Upper lobe of left lung (tissue), 4 donors: ENCODE measurements at regions not wholly inside any gene's neighbourhood (a gene's known extent, or its start where the extent isn't known, plus 50 kb on each side); places are given as distances from the start of the nearest gene placed in this dataset.

ENCODE experiments used
- CTCF ChIP-seq, 6 experiments: fragments of 450-650 bp in 4 of 6; fragments of 200-600 bp in 2 of 6; sonication (generic) in 2 of 6; IDR thresholded peaks; one replicate each; pipeline ENCODE4 v1.5.1; 2016 to 2019; ENCODE audit warnings: antibody characterized with exemption in 6 of 6
- EP300 ChIP-seq, 4 donors: sonication (generic); formaldehyde crosslinking; IDR thresholded peaks; one replicate each; pipeline ENCODE4 v1.5.1; 2017; ENCODE audit warnings: antibody characterized with exemption in 4 of 4, control low read depth in 2 of 4
- POLR2A ChIP-seq, 4 donors: fragments of 450-650 bp; IDR thresholded peaks; one replicate each; pipeline ENCODE4 v1.5.1; 2016 to 2017; ENCODE audit warnings: antibody characterized with exemption in 4 of 4, mild to moderate bottlenecking in 2 of 4
- POLR2AphosphoS5 ChIP-seq, 2 donors: sonication (generic); formaldehyde crosslinking; IDR thresholded peaks; one replicate each; pipeline ENCODE4 v1.5.1; 2017; ENCODE audit warnings: antibody characterized with exemption in 2 of 2

GRCh38 chr20:37461405-37461804 lies 59.6 kb upstream of the NNAT start:
- no peak for TF ChIP-seq CTCF (IDR thresholded peaks at IDR 0.05)
- no peak for TF ChIP-seq POLR2A (IDR thresholded peaks at IDR 0.05)
- no peak for TF ChIP-seq POLR2AphosphoS5 (IDR thresholded peaks at IDR 0.05)
- TF ChIP-seq EP300 (IDR thresholded peaks at IDR 0.05): no peak
